ENCODE measurements at regions not wholly inside any gene's neighbourhood (a gene's known extent, or its start where the extent isn't known, plus 50 kb on each side); places are given as distances from the start of the nearest gene placed in this dataset.
"Not testable (repeated sequence)": the region's sequence is repeated elsewhere in the genome, so short reads cannot be mapped to it uniquely, and the experiment has no call there.

- H3K27me3 Mint-ChIP-seq; H3K27ac Mint-ChIP-seq; H3K9me3 Mint-ChIP-seq; H3K4me1 Mint-ChIP-seq (ENCODE audit: unreplicated experiment); H3K36me3 Mint-ChIP-seq; H3K4me3 Mint-ChIP-seq; DNase-seq (ENCODE audit: extremely low spot score, unreplicated experiment): not testable (repeated sequence)
Observed at GRCh38 chr6:58011954-58012600, 694.6 kb downstream of the PRIM2 start.

- not testable (repeated sequence) for DNase-seq (ENCODE audit: extremely low spot score, unreplicated experiment); H3K9me3 Mint-ChIP-seq; H3K4me3 Mint-ChIP-seq; H3K4me1 Mint-ChIP-seq (ENCODE audit: unreplicated experiment); H3K27me3 Mint-ChIP-seq; H3K27ac Mint-ChIP-seq; H3K36me3 Mint-ChIP-seq
Observed at GRCh38 chr6:58016614-58017013, 699.2 kb downstream of the PRIM2 start.

GRCh38 chr6:58028188-58028587 is 710.8 kb downstream of the PRIM2 start:
- not testable (repeated sequence) for H3K27me3 Mint-ChIP-seq; DNase-seq (ENCODE audit: extremely low spot score, unreplicated experiment); H3K9me3 Mint-ChIP-seq; H3K27ac Mint-ChIP-seq; H3K36me3 Mint-ChIP-seq; H3K4me3 Mint-ChIP-seq; H3K4me1 Mint-ChIP-seq (ENCODE audit: unreplicated experiment)

- H3K27ac Mint-ChIP-seq; H3K4me1 Mint-ChIP-seq (ENCODE audit: unreplicated experiment); H3K9me3 Mint-ChIP-seq; DNase-seq (ENCODE audit: extremely low spot score, unreplicated experiment); H3K27me3 Mint-ChIP-seq; H3K36me3 Mint-ChIP-seq; H3K4me3 Mint-ChIP-seq: not testable (repeated sequence)
Observed at GRCh38 chr6:58038213-58038612, 720.8 kb downstream of the PRIM2 start.

GRCh38 chr6:58046584-58046983 is 729.2 kb downstream of the PRIM2 start:
- H3K27me3 Mint-ChIP-seq; H3K36me3 Mint-ChIP-seq; H3K27ac Mint-ChIP-seq; H3K9me3 Mint-ChIP-seq; H3K4me3 Mint-ChIP-seq; H3K4me1 Mint-ChIP-seq (ENCODE audit: unreplicated experiment); DNase-seq (ENCODE audit: extremely low spot score, unreplicated experiment): not testable (repeated sequence)

GRCh38 chr6:58047389-58047788 is 730.0 kb downstream of the PRIM2 start:
- not testable (repeated sequence) for DNase-seq (ENCODE audit: extremely low spot score, unreplicated experiment); H3K9me3 Mint-ChIP-seq; H3K36me3 Mint-ChIP-seq; H3K27me3 Mint-ChIP-seq; H3K4me1 Mint-ChIP-seq (ENCODE audit: unreplicated experiment); H3K4me3 Mint-ChIP-seq; H3K27ac Mint-ChIP-seq

GRCh38 chr6:58047865-58048264 is 730.4 kb downstream of the PRIM2 start:
- H3K4me3 Mint-ChIP-seq; H3K27ac Mint-ChIP-seq; H3K36me3 Mint-ChIP-seq; H3K9me3 Mint-ChIP-seq; H3K4me1 Mint-ChIP-seq (ENCODE audit: unreplicated experiment); H3K27me3 Mint-ChIP-seq; DNase-seq (ENCODE audit: extremely low spot score, unreplicated experiment): not testable (repeated sequence)

- not testable (repeated sequence) for H3K4me1 Mint-ChIP-seq (ENCODE audit: unreplicated experiment); H3K36me3 Mint-ChIP-seq; H3K4me3 Mint-ChIP-seq; H3K27ac Mint-ChIP-seq; H3K9me3 Mint-ChIP-seq; DNase-seq (ENCODE audit: extremely low spot score, unreplicated experiment); H3K27me3 Mint-ChIP-seq
Observed at GRCh38 chr6:58055465-58056176, 738.2 kb downstream of the PRIM2 start.

GRCh38 chr6:58059701-58060100 is 742.3 kb downstream of the PRIM2 start:
- H3K27me3 Mint-ChIP-seq; DNase-seq (ENCODE audit: extremely low spot score, unreplicated experiment); H3K27ac Mint-ChIP-seq; H3K4me1 Mint-ChIP-seq (ENCODE audit: unreplicated experiment); H3K4me3 Mint-ChIP-seq; H3K9me3 Mint-ChIP-seq; H3K36me3 Mint-ChIP-seq: not testable (repeated sequence)

- not testable (repeated sequence) for H3K27me3 Mint-ChIP-seq; DNase-seq (ENCODE audit: extremely low spot score, unreplicated experiment); H3K36me3 Mint-ChIP-seq; H3K4me3 Mint-ChIP-seq; H3K4me1 Mint-ChIP-seq (ENCODE audit: unreplicated experiment); H3K27ac Mint-ChIP-seq; H3K9me3 Mint-ChIP-seq
Observed at GRCh38 chr6:58063542-58063941, 746.1 kb downstream of the PRIM2 start.

- H3K9me3 Mint-ChIP-seq; H3K36me3 Mint-ChIP-seq; H3K27ac Mint-ChIP-seq; H3K27me3 Mint-ChIP-seq; H3K4me1 Mint-ChIP-seq (ENCODE audit: unreplicated experiment); DNase-seq (ENCODE audit: extremely low spot score, unreplicated experiment); H3K4me3 Mint-ChIP-seq: not testable (repeated sequence)
Observed at GRCh38 chr6:58067867-58068548, 750.6 kb downstream of the PRIM2 start.
